Dermis microvascular lymphatic vessel endothelial cell (primary cell): ENCODE measurements at regions not wholly inside any gene's neighbourhood (a gene's known extent, or its start where the extent isn't known, plus 50 kb on each side); places are given as distances from the start of the nearest gene placed in this dataset.

Experiments used
- DNase-seq, 2 donors: peaks; one replicate each; pipeline versions ENCODE4 v3.0.0 to v3.0.0-alpha.2; 2010; ENCODE audit warnings: low read depth in 2 of 2

- no peak for DNase-seq
These were observed 496.9 kb upstream of the LINC00305 start for GRCh38 chr18:64645753-64646152.

- DNase-seq = no peak
These were observed 490.6 kb upstream of the LINC00305 start for GRCh38 chr18:64639536-64639935.

GRCh38 chr18:64620971-64621560 lies 472.2 kb upstream of the LINC00305 start:
- DNase-seq = no peak

DNA sequence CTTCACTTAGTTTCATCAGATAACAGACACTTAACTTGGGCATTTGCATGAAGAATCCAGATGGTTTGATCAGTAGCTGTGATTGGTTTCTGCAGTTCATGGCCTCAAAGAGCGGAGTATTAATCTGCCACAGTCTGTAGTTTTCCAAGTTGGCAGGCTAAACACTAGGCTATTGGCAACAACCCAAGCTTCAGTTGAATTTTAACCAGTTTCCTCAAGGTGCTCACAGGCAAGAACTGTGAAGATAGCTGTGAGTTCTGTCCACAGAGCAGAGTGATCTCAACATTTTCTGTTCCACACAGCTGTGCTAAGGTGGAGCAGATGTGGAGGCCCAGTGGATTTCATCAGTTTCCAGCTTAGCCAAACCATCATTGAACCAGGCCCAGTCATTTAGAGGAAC lies 469.5 kb upstream of the LINC00305 start:
- no peak for DNase-seq

DNA sequence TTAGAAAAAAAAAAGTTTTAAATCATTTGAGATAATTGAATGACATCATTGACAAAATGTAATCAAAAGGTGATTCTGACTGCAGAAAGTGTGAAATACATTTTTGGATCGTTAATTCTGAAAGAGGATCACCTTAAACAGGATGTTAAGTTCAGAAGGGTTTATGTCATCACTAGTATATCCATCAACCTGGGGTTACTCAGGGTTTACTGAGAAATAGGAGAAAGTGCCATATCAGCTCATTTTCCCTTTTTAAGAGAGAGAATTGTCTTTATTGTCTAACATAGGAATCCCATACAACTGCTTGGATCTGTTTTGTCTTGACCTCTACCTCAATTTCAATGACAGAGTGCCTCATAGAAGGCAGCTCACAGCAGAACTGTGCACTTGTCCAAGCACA lies 466.1 kb upstream of the LINC00305 start:
- DNase-seq = no peak

- DNase-seq = no peak
These were observed 465.6 kb upstream of the LINC00305 start for GRCh38 chr18:64614446-64614845.

GRCh38 chr18:64592246-64592645 lies 443.4 kb upstream of the LINC00305 start:
- no peak for DNase-seq

- no peak for DNase-seq
These were observed 440.1 kb upstream of the LINC00305 start for GRCh38 chr18:64589000-64589399.

DNA sequence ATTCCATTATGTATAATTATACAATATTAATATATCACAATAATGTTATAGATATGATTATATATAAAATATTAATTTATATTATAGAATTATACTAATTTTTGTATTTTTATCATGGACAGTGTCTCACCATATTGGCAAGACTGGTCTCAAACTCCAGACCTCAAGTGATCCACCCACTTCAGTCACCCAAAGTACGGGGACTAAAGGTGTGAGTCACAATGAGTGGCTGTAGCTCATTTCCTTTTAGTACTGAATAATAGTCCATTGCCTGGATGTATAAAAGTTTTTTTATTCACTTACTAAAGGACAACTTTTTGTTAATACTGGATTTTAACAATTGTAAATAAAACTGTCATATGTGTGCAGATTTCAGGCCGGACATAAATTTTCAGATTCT lies 417.6 kb upstream of the LINC00305 start:
- DNase-seq = no peak

DNA sequence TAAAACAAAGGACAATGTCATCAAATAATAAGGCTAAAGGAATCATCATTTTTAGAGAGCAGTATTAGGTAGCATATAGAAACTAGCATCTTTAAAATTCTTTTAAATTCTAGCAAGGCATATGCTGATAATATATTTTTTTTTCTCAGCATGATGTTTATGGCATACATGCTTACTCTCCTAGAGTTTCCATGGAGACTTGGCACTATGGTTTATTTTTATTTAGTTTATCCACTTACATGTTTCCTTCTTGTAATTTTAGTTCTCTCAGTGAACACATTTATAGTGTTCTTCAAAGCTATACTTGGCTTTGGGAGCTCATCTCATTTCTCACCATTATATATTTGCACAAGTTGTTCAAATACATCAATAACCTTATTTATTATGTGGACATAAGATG lies 413.8 kb upstream of the LINC00305 start:
- no peak for DNase-seq

GRCh38 chr18:64546451-64546850 lies 397.6 kb upstream of the LINC00305 start:
- no peak for DNase-seq

- DNase-seq = no peak
These were observed 391.0 kb upstream of the LINC00305 start for GRCh38 chr18:64539847-64540246.

DNA sequence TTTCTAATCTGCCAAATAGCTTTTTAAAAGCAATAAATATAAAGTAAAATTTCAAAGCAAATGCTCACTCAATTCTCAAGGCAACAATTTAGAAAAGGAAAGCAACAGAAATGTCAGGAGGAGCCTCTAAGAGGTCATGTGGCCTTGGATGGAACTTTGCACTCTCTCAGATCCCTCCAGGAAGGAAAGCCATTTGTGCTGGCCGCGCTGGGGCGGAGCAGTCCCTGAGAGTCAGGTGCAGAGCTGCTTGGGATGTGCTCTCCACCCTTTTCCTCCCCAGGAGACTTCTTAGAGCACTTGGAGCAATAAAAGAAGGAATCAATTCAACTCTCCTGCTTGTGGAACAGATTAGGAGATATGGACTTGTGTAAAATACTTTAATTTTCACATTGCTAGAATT lies 379.8 kb upstream of the LINC00305 start:
- DNase-seq = no peak

GRCh38 chr18:64519201-64519600 lies 370.3 kb upstream of the LINC00305 start:
- DNase-seq = no peak

GRCh38 chr18:64518191-64518590 lies 369.3 kb upstream of the LINC00305 start:
- DNase-seq = no peak

GRCh38 chr18:64513401-64513800 lies 364.5 kb upstream of the LINC00305 start:
- no peak for DNase-seq

DNA sequence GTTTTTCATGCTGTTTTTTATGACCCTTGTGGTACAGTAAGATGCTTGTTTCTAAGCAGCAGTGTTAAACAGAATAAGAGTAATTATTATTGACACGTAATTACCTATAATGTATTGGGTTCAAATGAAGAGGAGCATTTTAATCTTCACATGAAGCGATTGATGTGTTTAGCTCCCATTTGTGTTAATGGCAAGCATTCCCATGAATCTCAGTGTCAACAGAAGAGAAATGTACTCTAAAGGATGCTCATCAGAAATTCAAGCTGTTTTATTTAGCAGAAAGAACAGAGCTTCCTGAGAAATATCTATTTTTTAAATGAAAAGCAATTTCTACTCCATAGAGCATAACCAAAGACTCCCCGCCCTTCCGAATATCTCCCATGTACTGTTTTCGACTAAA lies 341.3 kb upstream of the LINC00305 start:
- DNase-seq = no peak

- DNase-seq = no peak
These were observed 339.8 kb upstream of the LINC00305 start for GRCh38 chr18:64488698-64489097.

DNA sequence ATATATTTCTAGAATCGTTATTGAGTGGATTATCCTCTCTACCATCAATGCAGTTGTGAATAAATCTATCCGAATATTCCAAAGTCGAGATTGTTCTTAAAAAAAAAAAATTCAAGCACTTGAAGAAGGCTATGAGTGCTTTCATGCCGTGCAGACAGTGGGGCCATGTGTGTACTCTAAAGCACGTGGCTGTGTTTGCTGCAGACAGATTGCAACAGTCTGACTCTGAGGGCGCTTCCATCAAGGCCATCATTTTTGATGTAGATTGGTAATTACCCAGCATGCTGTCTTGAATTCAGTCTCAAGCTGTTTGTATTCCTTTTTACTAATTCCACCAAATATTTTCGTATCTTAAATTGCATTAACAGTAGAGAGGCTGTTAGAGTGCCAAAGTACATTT lies 325.9 kb upstream of the LINC00305 start:
- no peak for DNase-seq

DNA sequence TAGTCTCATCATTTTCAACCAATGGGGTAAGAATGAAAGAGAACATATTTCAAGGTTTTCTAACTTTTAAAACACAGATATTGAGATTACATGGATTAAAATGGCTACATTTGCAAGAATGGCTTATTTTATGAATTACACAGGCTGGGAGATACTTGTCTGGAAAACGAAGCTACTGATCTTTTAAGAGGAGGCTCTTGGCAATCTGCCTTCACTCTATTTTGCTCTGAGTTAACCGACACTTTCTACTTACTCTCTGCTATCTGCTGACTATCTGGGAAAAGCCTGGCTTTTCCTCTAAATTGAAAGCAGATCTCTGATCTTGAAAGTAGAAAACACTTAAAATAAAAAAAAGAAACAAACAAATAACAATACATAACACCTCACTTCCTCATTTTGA lies 325.4 kb upstream of the LINC00305 start:
- no peak for DNase-seq

GRCh38 chr18:64449434-64449833 lies 300.5 kb upstream of the LINC00305 start:
- no peak for DNase-seq

- peak; percentile 5 to 52 for DNase-seq
These were observed 295.9 kb upstream of the LINC00305 start for GRCh38 chr18:64444819-64445218.

DNA sequence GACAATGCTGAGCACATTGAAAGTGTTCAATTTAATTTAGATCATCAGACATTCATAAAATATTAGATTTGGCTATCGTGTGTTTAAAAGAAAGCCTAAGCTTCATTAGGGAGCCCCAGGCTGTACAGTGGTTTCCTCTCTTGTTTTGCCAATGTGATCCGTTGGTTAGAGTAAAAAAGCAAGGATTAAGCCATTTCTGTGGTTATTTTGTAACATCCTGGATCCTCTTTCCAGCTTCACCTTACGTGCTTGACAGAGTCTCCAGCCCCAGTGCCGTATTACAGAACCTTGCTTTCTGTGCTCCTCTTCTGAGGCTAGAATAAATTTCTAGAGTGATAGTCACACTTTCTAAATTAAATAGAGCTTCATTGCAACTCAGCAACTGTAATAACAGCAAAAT lies 289.3 kb upstream of the LINC00305 start:
- DNase-seq = no peak

- peak in 1 of 2 donors; percentile 29 for DNase-seq
These were observed 287.2 kb upstream of the LINC00305 start for GRCh38 chr18:64436111-64436510.
